GM18520 (cell line): ENCODE measurements at regions not wholly inside any gene's neighbourhood (a gene's known extent, or its start where the extent isn't known, plus 50 kb on each side); places are given as distances from the start of the nearest gene placed in this dataset.
"Not testable (repeated sequence)": the region's sequence is repeated elsewhere in the genome, so short reads cannot be mapped to it uniquely, and the experiment has no call there.

Experiments
- ATAC-seq: cut with Tn5 transposase; IDR thresholded peaks from one replicate; pipeline ENCODE4 v1.9.1; 2021; ENCODE audit not compliant: unreplicated experiment

DNA sequence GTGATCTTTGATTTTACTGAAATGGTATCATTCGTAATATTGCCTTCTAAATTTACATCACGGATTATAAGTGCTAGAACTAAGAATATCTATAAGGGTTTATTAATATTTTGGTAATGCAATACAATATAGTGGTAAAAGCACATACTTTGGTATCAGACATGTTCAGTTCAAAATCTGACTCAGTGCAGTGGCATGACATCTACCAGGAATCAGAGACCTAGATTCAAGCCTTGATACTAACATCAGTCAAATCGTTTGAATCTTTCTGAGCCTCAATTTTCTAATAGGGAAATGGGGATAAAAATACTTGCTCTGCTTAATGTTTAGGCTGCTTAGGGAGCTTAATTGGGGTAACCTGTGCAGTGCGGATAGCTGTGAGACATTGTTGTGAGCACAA lies 488.0 kb downstream of the BCKDHB start:
- no peak for ATAC-seq

DNA sequence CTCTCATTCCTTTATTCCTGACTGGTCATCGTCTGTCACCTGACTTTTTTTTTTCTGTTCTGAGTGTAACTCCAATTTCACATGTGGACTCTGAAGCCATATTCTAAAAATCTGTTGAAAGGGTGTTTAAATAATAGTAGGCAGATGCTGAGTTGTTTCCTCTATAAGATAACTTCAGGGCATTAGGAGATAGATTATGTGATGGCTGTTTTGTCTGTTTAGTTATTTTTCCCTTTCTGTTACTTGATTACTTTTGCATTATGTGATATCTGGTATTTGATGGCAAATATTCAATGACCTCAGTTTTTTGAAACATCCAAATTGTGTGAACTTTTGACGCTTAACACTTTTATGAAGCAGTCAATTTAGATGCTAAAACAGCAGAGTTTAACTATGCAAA lies 486.0 kb downstream of the BCKDHB start:
- no peak for ATAC-seq

DNA sequence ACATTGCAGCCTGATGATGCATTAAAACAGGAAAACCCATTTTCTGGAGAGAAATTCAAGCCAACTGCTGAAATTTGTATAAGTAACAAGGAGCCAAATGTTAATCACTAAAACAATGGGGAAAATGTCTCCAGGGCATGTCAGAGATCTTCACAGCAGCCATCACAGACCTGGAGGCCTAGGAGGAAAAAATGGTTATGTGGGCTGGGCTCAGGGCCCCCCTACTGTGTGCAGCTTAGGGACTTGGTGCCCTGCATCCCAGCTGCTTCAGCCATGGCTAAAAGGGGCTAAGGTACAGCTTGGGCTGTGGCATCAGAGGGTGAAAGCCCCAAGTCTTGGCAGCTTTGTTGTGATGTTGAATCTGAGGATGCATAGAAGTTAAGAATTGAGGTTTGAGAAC lies 479.8 kb downstream of the BCKDHB start:
- no peak for ATAC-seq

DNA sequence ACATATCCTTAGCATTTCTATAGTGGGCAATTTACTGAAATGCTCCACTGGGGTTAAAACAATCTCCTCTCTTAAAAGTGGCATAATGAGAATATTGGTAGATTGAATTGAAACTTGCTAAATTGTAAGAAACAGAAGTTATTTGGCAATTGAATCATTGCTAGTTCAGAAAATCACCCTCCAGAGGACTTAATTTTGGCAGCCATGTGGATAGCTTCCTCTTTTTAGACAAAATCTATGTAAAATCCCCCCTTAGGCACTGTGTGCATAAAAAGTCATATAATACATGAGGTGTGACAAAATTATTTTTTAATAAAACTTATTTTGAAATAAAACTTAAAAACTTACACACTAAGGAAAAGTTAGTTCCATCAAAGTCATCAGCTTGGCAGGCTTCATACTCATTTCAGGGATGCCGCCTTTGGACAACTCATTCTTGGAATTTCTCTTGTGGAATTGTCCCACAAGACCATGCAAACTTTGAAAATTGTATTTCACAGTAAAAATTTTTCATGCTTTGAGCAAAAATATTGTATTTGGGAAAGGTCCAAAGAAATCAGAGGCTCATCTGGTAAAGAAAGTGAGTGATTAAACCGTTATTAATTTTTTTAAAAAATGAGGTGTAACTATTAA lies 473.0 kb downstream of the BCKDHB start:
- ATAC-seq, result no peak

DNA sequence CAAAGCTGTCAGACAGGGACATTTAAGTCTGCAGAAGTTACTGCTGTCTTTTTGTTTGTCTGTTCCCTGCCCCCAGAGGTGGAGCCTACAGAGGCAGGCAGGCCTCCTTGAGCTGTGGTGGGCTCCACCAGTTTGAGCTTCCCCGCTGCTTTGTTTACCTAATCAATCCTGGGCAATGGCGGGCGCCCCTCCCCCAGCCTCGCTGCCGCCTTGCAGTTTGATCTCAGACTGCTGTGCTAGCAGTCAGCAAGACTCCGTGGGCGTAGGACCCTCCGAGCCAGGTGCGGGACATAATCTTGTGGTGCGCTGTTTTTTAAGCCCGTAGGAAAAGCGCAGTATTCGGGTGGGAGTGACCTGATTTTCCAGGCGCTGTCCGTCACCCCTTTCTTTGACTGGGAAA lies 466.8 kb downstream of the BCKDHB start:
- not testable (repeated sequence) for ATAC-seq

DNA sequence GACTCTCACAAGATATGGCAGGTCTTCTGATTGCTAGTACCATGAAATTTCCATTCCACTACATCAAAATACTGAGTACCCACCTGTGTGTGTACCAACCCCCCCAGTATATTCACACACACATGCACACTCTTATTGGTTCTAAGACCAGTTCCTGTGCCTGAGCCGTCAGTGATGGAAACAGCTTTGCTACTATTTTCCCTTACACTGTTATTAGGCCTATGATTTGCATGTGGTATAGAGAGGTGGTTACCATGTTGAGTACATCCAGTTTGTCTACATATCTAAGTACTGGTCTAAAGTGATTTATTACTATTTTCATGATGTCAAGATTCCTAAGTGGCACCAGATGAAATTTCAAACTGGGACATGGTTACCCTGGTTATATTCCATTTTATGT lies 459.9 kb downstream of the BCKDHB start:
- ATAC-seq, result peak; percentile 99

DNA sequence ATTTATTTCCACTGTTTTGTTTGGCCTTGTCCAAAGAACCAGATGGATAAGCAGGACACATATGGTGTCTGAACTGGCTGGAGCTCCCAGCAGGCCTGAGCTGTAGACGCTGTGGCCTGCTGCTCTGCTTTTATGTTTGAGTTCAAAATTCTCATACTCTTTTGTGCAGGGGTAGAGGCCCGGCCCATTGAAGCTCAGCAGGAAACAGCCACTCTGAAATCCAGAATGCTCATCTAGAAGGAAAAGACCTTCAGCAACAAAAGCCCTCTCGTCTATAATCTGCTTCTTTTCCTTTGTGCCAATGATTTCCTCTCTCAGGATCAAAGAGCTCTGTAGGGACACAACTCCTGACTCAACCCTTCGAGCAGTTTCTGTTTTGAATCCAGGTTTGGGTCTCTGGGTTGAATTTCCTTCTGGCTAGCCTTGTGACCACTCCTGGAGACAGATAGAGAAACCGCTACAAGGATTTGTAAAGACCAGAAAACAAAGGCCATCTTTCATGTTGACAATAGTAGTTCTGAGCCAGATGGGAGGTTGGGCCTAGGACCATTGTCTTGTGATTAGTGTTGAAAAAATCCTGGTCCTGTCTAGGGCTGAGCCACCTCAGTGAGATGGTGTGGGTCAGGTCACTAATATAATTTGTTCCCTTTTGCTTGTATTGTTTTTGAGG lies 446.7 kb downstream of the BCKDHB start:
- ATAC-seq, result no peak

DNA sequence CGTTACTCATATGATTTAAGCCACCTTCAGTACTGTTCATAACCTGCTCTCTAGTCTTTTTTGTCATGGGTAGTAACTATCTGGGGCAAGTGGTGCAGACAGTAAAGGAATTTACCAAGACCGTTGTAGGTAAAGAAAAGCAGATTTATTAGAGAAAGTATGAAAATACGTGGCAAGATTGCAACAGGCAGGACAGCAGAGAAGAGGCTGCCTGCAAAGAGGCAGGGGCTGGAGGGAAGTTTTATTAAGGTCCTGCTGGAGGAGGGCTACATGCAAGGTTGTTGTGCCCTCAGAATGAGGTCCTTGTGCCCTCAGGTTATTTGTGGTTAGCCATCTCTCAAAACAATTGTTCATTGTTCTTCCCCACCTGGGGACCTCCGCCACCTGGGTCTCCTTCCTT lies 444.3 kb downstream of the BCKDHB start:
- no peak for ATAC-seq

DNA sequence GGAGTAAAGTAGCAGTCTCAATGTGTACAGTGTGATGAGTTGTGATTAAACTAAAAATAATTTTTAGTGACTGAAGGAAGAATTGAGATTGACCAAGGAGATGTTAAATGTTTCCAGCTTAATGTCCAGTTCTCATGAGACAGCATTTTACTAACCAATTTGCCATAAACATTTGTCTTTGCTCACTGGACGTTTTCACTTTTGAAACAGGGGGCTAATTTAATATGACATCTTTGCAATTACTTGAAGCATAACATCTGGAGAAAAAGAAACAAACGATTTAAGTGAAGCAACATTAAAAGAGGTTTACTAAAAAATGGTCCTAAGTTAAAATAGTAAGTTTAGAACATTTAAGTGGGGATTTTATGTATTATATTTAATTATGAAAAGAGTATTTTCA lies 443.8 kb downstream of the BCKDHB start:
- ATAC-seq, result no peak

DNA sequence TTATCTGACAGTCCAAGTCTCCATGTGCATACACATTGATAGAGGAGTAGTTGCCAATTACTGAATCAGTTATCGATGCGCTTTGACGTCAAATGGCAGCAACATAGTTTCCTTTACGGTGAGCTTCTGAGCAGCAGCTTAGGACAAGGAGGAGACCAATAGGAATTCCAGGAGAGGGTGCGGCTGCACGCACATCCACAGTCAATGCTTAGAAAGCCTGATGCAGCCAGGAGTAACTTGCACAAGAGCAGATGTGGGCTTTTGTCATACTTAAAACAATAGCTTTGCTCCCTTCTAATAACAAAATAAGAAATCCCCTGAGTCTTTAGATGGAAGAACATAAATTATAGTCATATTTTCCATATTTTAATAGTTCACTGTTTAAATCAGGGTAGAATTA lies 442.1 kb downstream of the BCKDHB start:
- no peak for ATAC-seq

DNA sequence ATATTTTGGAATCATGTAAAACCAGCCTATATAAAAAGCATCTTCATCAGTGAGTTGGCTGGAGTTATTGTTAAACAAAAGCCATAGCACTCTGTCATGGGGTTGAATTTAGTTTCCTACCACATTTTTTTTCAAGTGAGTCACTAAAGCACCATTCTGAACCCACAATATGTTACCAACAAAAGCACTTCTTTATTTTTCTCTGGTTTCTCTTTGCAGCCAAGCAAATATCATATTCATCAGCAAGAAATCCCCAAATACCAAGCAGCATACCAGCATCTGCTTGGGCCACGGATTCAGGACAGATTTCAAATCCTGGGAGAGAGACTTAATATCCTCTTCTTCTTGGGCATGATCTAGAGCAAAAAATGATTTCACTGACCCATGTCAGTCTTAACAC lies 441.4 kb downstream of the BCKDHB start:
- ATAC-seq, result peak; percentile 33

DNA sequence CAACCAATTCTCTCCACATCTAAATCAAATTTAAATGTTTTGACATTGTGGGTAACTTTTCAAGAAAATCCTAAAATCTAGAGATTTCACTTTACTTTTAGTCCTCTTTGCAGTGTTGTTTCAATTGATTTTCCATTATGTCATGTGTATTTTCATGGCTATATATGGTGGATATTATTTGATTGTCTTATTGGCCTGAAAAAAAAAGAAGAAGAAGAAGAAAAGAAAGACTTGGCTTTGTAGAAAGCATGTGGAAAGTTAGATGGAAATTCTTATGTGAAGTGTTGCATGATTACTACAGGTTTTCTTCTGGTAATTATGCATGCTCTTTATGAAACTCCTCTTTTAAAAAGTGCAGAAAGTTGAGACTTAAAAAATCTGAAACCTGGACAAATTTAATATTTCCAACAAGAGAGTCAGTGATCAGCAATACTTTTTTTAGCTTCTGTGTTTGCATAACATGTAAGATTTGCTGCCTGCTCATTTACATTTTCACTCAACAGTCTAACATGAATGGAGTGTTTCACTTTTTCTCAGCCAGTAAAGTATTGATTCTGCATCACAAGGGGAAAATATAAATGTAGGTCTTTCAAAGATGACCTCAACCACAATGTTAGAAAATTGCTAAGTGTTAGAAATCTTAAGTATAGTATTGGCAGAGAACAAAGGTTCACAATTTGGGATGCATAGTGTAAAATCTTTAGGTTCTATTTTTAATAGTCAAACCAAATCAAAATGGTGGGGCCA lies 438.7 kb downstream of the BCKDHB start:
- peak; percentile 59 for ATAC-seq

DNA sequence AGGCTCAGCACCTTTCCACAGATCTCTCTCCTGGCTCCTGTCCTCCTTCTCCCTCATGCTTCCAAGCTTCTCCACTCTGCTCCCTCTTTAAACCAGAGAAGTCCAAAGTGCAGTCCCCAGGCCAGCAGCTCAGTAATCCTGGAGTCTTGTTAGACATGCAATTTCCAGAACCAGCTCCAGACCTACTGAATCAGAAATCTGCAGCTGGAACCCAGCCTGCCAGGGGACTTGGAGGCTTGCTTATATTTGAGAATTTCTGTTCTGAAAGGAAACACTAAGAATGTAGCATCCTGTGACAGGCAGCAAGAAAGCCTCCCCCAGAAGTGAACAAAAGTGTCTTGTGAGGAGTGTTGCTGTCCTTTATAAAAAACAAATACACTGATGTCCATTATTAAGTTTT lies 438.1 kb downstream of the BCKDHB start:
- ATAC-seq, result no peak

DNA sequence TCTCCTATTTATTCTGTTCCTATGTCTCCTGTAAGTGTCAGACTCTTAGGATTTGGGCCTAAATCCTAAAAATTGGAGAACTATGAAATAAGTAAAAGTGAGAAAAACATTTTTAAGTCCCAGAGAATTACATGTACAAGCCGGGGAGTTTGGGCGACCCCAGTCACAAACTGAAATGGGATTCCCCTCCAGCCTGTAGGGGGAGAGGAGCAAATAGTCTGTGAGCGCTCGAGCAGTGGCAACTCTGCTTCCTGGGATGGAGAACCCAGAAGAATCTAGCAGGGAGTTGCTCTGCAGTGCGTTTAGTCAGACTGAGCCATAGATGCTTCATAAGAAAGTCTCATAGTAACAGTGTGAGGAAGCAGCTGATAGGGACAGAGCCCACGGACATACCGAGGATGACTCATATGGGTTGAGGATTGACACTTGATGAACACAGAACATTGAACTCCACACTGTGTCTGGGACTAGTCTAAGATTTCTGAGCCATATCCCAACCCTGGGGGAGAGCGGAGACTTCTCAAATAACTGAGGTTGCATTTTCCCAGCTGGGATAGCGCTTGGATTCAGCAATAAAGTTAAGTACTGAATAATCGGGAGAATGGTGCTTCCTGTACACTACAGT lies 437.2 kb downstream of the BCKDHB start:
- peak; percentile 29 for ATAC-seq

DNA sequence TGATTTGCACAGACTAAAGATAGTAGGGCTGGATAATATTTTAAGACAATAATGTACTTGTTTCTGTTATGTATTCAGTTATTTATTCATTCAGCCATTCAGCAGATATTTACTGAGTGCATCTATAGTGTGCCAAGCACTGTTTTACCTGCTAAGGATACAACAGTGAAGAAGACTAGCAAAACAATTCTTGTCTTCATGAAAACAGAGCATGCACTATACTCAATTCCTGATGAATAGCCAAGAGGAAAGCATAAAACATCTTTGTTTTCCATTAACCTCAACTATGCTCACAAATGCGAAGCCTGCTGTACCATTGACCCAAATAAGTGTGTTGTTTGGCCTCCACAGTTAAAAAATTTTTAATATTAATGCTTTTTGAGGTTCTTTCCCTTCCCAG lies 436.7 kb downstream of the BCKDHB start:
- no peak for ATAC-seq

DNA sequence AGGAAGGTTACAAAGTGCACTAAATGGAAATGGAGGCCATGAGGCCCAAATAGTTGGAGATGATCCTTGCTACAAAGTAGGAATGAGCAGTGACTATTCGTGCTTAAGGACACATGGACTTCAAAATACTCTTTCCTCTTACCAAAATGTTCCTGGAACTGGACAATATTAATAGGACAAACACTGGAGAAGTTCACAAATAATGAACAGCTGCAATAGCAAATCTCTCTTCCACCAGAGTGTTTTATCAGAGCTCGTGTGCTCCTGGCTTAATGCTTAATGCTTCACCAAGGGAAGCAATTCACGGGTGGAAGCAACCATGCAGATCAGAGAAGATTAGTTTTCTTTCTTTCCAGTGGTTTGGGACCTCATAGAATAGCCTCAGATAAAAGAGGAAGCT lies 435.4 kb downstream of the BCKDHB start:
- ATAC-seq, result no peak

DNA sequence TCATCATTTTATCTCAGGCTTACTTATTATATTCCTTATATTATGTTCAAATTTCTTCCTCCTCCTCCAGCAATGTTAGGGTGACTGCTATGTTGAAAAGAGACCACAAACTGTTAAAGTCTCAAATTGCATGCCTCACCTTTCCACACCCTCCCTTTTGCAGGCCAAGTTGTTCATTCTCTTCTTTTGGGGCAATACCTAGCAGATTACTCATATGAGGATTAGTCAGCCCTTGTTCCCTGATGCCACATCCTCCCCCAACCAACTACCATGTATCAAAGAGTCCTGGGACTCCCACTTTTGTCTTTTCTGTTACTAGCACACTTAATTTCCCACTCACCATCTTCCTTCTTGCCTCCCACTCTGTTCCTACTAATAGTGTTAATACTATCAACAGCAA lies 434.7 kb downstream of the BCKDHB start:
- ATAC-seq, result no peak

DNA sequence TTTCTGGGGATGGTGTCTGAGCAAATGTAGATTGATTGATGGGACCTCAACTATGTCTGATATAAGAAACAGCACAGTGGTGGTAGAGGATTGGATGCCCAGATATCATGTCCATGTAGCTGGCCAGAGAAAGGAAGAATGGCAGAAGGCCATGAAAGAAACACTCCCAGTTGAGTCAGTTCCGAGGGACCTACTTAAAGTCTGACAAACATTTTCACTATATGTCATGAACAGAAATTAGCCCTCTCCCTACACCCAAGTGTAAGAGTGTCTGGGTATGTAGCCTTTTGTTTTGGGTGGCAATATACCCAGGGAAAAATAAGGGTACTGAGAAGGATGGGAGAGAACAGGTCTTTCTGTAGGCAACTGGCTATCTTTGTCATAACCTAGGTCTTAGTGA lies 434.2 kb downstream of the BCKDHB start:
- no peak for ATAC-seq

DNA sequence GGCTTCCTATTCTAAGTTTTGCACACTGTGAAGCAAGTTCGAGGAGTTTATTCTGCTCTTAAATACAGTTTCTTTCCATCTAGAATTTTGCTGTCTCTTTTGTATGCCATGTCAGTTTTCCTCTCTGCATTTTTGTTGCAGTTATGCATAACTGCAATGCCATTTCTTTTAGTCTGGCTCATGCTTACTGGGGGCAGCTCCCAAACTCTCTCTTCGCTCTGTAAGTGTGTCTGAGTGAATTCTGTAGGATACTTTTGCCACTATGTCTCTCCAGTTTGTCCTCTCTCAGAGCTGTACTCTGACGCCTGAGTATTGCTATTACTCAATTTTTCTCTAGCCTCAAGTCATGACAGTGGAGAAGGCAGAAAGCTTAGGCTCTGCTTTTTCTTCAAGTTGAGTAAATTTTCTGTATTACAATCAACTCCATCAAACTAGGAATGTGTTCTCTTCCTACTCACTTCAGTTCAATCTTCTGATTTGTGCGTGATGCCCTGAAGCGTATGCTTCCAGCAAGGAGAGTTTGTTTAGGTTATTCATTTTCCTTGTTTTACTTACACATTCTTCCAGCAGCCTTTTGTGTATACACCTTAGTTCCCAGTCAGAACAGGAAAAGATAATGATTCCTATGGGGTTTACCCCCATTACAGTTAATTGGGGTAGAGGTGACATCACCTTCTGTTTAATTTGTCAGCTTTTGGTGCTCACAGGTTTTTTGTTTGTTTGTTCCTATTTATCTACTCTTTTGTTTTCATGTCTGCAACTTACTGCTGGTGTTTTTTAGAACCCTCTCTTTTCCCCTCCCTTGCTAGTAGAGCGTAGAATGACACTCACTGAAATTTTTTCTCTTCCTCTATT lies 430.9 kb downstream of the BCKDHB start:
- no peak for ATAC-seq

DNA sequence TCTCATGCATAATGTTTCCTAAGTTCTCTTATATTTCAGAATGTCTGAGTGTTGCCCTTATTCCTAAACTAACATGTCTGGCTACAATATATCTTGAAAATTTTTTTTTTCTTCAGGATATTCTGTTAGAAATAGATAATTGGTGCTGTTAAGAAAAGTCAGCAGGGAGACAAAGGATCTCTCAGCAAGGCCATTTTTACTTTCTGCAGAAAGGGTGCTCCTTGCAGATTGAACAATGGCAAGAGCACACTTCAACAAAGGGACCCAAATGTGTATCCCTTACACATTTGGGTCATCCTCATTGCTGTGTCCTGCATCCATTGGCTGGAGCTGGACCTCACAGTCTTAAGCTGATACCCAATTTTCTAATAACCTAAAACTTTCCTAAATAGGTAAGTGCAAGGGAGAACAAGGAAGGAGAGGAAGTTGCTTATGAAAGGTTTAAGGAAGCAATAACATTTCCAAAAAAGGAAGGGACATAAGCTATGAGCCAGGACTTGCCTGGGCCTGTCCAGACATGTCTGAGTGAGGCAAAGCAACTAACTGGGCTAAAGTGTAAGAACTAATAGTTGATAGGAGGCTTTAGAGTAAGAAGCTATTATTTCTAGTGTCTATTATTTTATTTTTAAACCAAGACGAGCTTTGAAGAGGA lies 429.6 kb downstream of the BCKDHB start:
- no peak for ATAC-seq
